Embryonic facial prominence (tissue), 1 donor: ENCODE measurements at regions not wholly inside any gene's neighbourhood (a gene's known extent, or its start where the extent isn't known, plus 50 kb on each side); places are given as distances from the start of the nearest gene placed in this dataset.

Experiments
- DNase-seq: peaks from one replicate; pipeline ENCODE4 v3.0.0-alpha.2; 2016; ENCODE audit errors: extremely low spot score

DNA sequence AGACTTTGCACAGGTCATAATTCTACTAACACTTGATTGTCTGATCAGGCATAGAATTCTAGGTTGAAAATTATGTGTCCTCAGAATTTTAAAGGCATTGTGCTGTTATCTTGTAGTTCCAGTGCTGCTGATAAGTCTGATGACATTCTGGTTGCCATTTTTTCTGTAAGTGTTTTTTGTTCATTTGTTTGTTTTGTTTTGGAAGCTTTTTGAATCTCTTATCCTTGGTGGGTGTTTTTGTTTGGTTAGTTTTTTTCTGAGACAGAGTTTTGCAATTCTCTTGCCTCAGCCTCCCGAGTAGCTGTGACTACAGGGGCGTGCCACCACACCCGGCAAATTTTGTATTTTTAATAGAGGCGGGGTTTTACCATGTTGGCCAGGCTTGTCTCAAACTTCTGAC lies 178.9 kb downstream of the CCDC71L start:
- DNase-seq = no peak

DNA sequence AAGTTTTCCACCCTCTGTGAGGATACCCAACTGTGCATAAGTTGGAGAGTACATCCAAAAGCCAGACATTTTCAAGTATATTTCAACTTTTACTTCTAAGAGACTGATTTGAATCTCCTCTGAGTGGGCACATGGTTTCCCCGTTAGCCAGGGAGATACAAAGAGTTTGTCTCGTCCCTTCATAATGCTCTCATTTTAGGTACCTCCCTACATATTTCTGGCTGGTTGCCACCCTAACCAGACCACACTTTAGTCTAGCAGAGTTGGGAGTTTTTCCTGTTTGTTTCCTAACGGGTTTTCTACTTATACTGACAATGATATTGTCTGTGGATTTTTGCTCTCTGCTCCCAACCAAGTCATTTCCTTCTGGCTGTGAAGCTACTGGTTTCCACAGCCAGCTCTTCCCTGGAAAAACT lies 180.3 kb downstream of the CCDC71L start:
- DNase-seq = no peak

GRCh38 chr7:106480161-106480579 lies 180.8 kb downstream of the CCDC71L start:
- no peak for DNase-seq

- no peak for DNase-seq
Observed at GRCh38 chr7:106476751-106477150, 184.2 kb downstream of the CCDC71L start.

DNA sequence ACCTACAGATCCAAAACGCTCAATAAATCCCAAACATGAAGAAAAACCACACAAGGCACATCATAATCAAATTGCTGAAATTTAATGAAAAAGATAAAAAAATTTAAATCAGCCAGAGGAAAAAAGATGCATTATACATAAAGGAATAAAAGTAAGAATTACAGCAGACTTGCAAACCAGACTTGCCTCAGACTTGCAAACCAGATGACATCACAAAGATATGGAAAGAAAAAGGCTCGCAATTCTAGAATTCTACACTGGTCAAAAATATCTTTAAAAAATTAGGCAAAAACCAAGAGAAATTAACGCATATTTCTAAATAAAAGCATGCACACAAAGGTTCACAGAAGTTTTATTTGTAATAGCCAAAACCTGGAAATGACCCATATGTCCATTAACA lies 188.0 kb upstream of the NAMPT start:
- DNase-seq = no peak

DNA sequence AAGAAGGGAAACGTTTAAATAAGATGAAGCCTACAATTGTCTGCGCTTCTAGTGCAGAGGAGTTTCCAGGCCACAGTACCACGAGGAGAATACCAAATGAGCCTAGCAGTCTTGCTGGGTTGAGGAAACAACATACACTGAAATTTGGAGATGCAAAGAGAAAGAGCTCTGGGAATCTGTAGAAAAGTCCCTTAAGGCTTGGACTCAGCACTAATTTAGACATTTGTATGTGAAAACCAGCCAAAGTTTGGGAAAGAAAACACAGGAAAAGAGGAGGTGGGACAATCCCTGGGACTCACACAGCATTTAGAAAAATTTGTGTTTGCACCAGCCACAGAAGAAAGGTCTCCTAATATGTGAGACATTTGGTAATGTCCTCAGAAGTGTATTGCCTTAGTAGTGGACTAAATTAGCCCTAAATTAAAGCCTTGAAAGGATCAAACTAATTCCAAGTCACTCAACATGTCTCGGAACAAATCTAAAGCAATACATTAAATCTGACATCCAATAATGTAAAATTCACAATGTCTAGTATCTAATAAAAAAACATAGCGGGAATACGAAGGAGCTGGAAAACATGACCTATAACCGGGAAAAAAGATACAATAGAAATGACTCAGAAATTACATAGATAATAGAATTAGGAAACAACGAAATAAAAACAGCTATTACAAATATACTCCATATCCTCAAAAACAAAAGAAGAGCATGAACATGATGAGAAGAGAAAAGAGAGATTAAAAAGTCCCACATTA lies 187.1 kb upstream of the NAMPT start:
- DNase-seq = no peak

DNA sequence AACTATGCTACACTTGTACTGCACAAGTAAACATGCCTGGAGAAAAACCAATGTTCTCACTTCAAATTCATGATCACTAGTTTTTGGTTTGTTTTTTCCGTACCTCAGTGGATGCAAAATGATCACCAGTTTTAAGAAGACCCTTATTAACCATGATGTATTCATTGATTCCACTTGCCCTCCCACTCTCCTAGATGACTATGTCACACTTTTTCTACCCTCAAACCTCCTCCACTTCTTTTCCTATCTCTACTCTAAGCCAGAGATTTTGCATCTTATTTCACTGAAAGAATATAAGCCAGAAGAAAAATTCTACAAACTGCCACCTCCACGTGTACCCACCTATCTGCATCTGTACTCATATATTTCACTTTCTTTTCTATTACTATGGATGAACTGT lies 186.2 kb upstream of the NAMPT start:
- DNase-seq = no peak

GRCh38 chr7:106466867-106467266 lies 182.1 kb upstream of the NAMPT start:
- DNase-seq = no peak

- DNase-seq = no peak
Observed at GRCh38 chr7:106465704-106466468, 181.1 kb upstream of the NAMPT start.

- DNase-seq = no peak
Observed at GRCh38 chr7:106464651-106465050, 179.9 kb upstream of the NAMPT start.

DNA sequence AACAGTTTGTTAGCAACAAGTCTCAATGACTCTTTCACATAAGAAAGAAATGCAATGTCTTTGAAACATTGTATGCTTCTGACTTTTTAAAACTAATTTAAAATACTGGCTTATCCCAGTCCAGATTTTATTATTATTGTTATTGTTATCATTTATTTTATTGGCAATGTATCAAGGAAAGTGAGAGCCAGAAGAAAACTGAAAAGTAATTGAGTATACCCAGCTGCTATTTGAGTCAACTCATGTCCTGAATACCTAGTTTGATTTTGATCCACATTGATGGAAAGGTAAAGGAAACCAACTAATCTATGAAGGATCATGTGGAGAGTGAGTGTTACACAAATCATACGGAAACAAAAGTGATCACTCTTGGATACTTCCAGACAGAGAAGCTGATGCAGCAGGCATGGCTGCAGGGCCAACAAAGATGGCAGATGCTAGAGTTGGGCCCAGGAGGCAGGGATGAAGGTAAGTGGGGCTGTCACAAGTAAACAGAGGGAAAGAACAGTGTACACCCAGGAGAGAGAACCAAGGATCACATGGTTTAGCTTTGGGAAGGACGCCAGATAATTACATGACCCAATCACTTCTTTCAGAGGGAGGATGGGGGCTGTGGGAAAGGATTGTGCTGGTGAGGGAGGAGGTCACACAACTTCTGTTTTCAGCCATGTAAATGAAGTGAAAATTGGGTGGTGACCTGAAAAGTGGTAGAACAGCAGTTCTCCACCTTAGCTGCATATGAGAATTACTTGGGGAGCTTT lies 179.2 kb upstream of the NAMPT start:
- DNase-seq = no peak

DNA sequence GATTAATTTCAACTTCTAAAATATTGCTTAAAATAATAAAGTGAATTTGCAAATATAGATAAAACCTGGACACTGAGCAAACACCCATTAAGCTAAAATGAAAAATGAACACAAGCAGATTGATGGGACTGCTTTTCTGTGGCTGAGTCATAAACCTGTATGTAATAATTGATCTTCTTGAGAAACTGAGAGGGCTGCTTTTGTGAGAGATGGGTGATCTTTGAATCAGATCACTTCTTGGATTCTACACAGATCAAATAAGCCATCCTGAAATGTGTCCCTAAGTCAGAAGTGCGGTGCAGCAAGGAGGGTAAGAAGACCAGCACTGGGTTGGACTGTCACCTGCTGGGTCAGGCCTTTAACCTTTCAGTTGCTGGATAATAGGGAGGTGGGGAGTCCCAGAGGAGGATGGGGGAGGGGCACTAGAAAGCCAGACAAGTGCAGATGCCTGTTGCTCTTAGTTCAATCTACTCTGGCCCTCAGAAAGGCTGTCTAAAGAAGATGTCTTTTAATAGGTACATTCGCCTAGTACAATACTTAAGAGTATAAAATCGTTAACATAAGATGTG lies 178.2 kb upstream of the NAMPT start:
- no peak for DNase-seq

DNA sequence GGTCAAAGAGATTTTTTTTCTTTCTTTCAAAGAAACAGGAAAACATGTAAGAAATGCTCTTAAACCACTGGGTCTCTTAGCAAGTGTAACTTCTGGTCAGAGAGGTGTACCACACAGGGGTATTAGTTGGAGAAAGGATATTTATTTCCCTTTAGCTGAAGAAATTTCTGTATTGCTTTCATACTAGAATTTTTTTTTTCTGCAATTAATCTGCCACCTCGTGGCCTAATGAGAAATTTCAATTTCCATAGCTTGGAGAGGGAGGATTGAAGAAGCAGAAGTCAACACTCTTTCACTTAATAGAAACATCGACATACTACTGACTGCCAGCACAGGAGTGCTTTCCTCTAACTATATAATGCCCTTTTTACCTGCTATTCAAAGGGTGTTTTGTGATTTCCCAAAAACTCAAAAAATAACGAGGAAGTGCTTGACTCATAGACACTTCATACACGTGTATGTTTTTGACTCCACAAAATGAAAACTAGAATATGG lies 177.6 kb upstream of the NAMPT start:
- DNase-seq = no peak

- no peak for DNase-seq
Observed at GRCh38 chr7:106460792-106461254, 176.0 kb upstream of the NAMPT start.

GRCh38 chr7:106459397-106460072 lies 174.8 kb upstream of the NAMPT start:
- DNase-seq = no peak

DNA sequence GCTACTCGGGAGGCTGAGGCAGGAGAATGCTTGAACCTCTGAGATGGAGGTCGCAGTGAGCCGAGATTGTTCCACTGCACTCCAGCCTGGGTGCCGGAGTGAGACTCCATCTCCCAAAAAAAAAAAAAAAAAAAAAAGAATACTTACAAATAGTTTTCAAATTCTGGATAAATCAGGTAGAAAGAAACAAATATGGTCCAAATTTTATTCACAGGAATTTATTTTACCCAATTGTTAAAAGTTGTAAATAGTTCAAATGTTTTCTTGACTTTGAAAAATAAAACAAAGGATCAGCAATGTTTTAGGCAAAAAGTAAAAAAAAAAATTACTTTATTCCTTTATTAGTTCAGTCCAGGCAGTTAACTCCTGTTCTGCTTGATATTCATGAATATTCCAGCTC lies 172.9 kb upstream of the NAMPT start:
- DNase-seq = no peak

GRCh38 chr7:106456329-106456728 lies 171.5 kb upstream of the NAMPT start:
- DNase-seq = no peak

- DNase-seq = no peak
Observed at GRCh38 chr7:106452031-106452851, 167.5 kb upstream of the NAMPT start.

GRCh38 chr7:106451171-106451570 lies 166.4 kb upstream of the NAMPT start:
- DNase-seq = no peak

DNA sequence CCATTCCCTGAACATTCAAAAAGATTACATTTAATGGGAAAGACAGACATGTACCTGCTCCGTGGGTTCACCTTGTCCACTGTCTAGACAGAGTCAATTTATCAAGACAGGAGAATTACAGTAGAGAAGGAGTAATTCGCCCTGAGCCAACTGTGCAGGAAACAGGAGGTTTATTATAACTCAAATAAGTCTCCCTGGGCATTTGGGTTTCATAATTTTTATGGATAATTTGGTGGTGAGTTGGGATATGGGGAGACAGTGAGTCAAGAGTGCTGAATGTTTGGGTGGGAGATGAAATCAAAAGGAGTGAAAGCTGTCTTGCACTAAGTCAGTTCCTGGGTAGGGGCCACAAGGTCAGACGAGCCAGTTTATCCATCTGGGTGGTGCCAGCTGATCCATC lies 165.9 kb upstream of the NAMPT start:
- DNase-seq = no peak
